CD4-positive, alpha-beta T cell (primary cell): ENCODE measurements at regions not wholly inside any gene's neighbourhood (a gene's known extent, or its start where the extent isn't known, plus 50 kb on each side); places are given as distances from the start of the nearest gene placed in this dataset.

Experiments
- ATAC-seq: fragments of 200-7000 bp; cut with Tn5 transposase; one replicate; pipeline ENCODE4 v1.10.0; 2022; ENCODE audit warnings: mild to moderate bottlenecking; ENCODE audit not compliant: poor library complexity
- CTCF ChIA-PET: fragments of 350-600 bp; sonication (Branson Sonifier 250); formaldehyde crosslinking; loops from one replicate; lab custom pipeline; 2021; ENCODE audit warnings: antibody characterized with exemption, inconsistent platforms; lab: Charles Lee
- POLR2A ChIA-PET: fragments of 350-600 bp; sonication (Branson Sonifier 250); formaldehyde crosslinking; loops from one replicate; lab custom pipeline; 2021; ENCODE audit warnings: antibody characterized with exemption, inconsistent platforms; lab: Charles Lee
- DNase-seq, 14 experiments: peaks; one replicate each; pipeline ENCODE4 v3.0.0-alpha.2; 2013 to 2020; ENCODE audit warnings: mixed read lengths in 2 of 14
- H3K27ac ChIP-seq, 2 donors: one replicate each; pipeline versions ENCODE4 v1.5.1 to v1.7.0; 2013; ENCODE audit warnings: low read length in 2 of 2, low read depth in 1 of 2, mild to moderate bottlenecking in 1 of 2
- H3K27me3 ChIP-seq, 2 experiments: 1 replicate in 1 of 2; 2 replicates in 1 of 2; pipeline versions ENCODE4 v1.6.1 to v1.7.0; 2013; ENCODE audit warnings: low read length in 2 of 2, control low read depth in 1 of 2, mild to moderate bottlenecking in 1 of 2, moderate library complexity in 1 of 2; ENCODE audit not compliant: insufficient read depth in 2 of 2, control insufficient read depth in 1 of 2
- H3K36me3 ChIP-seq: one replicate; pipeline ENCODE4 v1.6.1; 2013; ENCODE audit warnings: low read length, control low read depth; ENCODE audit not compliant: insufficient read depth
- H3K4me1 ChIP-seq: one replicate; pipeline ENCODE4 v1.6.1; 2013; ENCODE audit warnings: low read length, control low read depth; ENCODE audit not compliant: insufficient read depth
- H3K4me3 ChIP-seq: one replicate; pipeline ENCODE4 v1.5.1; 2013; ENCODE audit warnings: mild to moderate bottlenecking, low read length, moderate library complexity
- H3K9me3 ChIP-seq, 2 experiments: 1 replicate in 1 of 2; 2 replicates in 1 of 2; pipeline versions ENCODE4 v1.6.1 to v1.7.0; 2013; ENCODE audit warnings: low read length in 2 of 2, mild to moderate bottlenecking in 2 of 2, control low read depth in 1 of 2, moderate library complexity in 1 of 2; ENCODE audit not compliant: control insufficient read depth in 1 of 2, insufficient read depth in 1 of 2
- H3K27ac Mint-ChIP-seq: one replicate; pipeline ENCODE4 v1.8.0; 2020; ENCODE audit warnings: mixed read lengths
- H3K27me3 Mint-ChIP-seq: one replicate; pipeline ENCODE4 v1.8.0; 2021; ENCODE audit warnings: mixed read lengths
- H3K36me3 Mint-ChIP-seq: one replicate; pipeline ENCODE4 v1.8.0; 2021; ENCODE audit warnings: low read depth, mixed read lengths
- H3K4me1 Mint-ChIP-seq: one replicate; pipeline ENCODE4 v1.8.0; 2021; ENCODE audit warnings: low read depth, mixed read lengths
- H3K4me3 Mint-ChIP-seq: one replicate; pipeline ENCODE4 v1.8.0; 2020; ENCODE audit warnings: mild to moderate bottlenecking, mixed read lengths
- H3K9me3 Mint-ChIP-seq: one replicate; pipeline ENCODE4 v1.8.0; 2020; ENCODE audit warnings: mixed read lengths
- CTCF ChIP-seq: fragments of 200-600 bp; IDR thresholded peaks from one replicate; pipeline ENCODE4 v1.8.0; 2022; ENCODE audit warnings: antibody characterized with exemption, mild to moderate bottlenecking
- intact Hi-C, 2 experiments: fragments of 100-400 bp; cut with DNase I in 1 of 2; cut with micrococcal nuclease in 1 of 2; formaldehyde crosslinking; loops; one replicate each; pipeline versions ENCODE4 v1.15.1 to v1.9.0; 2023 to 2025; cut with DNase I, micrococcal nuclease

GRCh38 chr4:167555338-167556022 is 321.2 kb upstream of the SPOCK3 start:
- ATAC-seq (no peak), DNase-seq (no peak)
- H3K4me3 ChIP-seq, result no peak overlapping the region
- Mint-ChIP-seq H3K36me3 (no peaks in the 10 kb centered on the region), H3K27ac (no peak overlapping the region), H3K27me3 (no peaks in the 10 kb centered on the region), H3K9me3 (peaks cover 26% of the 10 kb centered on the region), H3K4me1 (no peaks in the 10 kb centered on the region), H3K4me3 (no peak overlapping the region)
- no peaks in the 10 kb centered on the region for H3K36me3 ChIP-seq
- ChIA-PET CTCF (no interaction called here), POLR2A (no interaction called here)
- TF ChIP-seq CTCF, result no peak
- H3K27me3 ChIP-seq, result no peaks in the 10 kb centered on the region
- no peaks in the 10 kb centered on the region for H3K4me1 ChIP-seq
- no peaks in the 10 kb centered on the region for H3K9me3 ChIP-seq
- intact Hi-C loops, result no loop called here
- no peak overlapping the region for H3K27ac ChIP-seq

GRCh38 chr4:167578906-167579305 is 344.6 kb upstream of the SPOCK3 start:
- POLR2A ChIA-PET, result no interaction called here
- H3K4me1 Mint-ChIP-seq, result no peaks in the 10 kb centered on the region

GRCh38 chr4:167581449-167581965 is 347.2 kb upstream of the SPOCK3 start:
- H3K27ac ChIP-seq, result no peak overlapping the region
- no peak for TF ChIP-seq CTCF
- no peaks in the 10 kb centered on the region for H3K27me3 ChIP-seq
- peaks cover 0 to 10% of the 10 kb centered on the region in 2 experiments for H3K9me3 ChIP-seq
- no peak for ATAC-seq
- ChIA-PET POLR2A (no interaction called here), CTCF (no interaction called here)
- H3K4me3 Mint-ChIP-seq, result no peak overlapping the region
- H3K4me1 Mint-ChIP-seq, result no peaks in the 10 kb centered on the region
- H3K4me1 ChIP-seq, result no peaks in the 10 kb centered on the region
- no peaks in the 10 kb centered on the region for H3K27me3 Mint-ChIP-seq
- H3K36me3 Mint-ChIP-seq, result no peaks in the 10 kb centered on the region
- H3K4me3 ChIP-seq, result no peak overlapping the region
- H3K9me3 Mint-ChIP-seq, result peaks cover 4% of the 10 kb centered on the region
- no peak overlapping the region for H3K27ac Mint-ChIP-seq
- DNase-seq, result peak in 2 of 14 experiments; percentile 0 to 5
- intact Hi-C loops, result no loop called here
- H3K36me3 ChIP-seq, result no peaks in the 10 kb centered on the region

More at GRCh38 chr4:167578906-167579305, 344.6 kb upstream of the SPOCK3 start:
- no peak for DNase-seq
- H3K27me3 ChIP-seq, result no peaks in the 10 kb centered on the region
- CTCF ChIA-PET, result no interaction called here
- no peak overlapping the region for H3K4me3 Mint-ChIP-seq
- no peak overlapping the region for H3K27ac Mint-ChIP-seq
- H3K4me1 ChIP-seq, result no peaks in the 10 kb centered on the region
- peaks cover 7% of the 10 kb centered on the region for H3K9me3 Mint-ChIP-seq
- intact Hi-C loops, result no loop called here
- no peak for ATAC-seq
- H3K36me3 ChIP-seq, result no peaks in the 10 kb centered on the region
- H3K36me3 Mint-ChIP-seq, result no peaks in the 10 kb centered on the region
- no peak for TF ChIP-seq CTCF
- peaks cover 0 to 10% of the 10 kb centered on the region in 2 experiments for H3K9me3 ChIP-seq
- H3K27ac ChIP-seq, result no peak overlapping the region
- H3K27me3 Mint-ChIP-seq, result no peaks in the 10 kb centered on the region
- no peak overlapping the region for H3K4me3 ChIP-seq
